ENCODE measurements at regions not wholly inside any gene's neighbourhood (a gene's known extent, or its start where the extent isn't known, plus 50 kb on each side); places are given as distances from the start of the nearest gene placed in this dataset.
"Not testable (repeated sequence)": the region's sequence is repeated elsewhere in the genome, so short reads cannot be mapped to it uniquely, and the experiment has no call there.

DNA sequence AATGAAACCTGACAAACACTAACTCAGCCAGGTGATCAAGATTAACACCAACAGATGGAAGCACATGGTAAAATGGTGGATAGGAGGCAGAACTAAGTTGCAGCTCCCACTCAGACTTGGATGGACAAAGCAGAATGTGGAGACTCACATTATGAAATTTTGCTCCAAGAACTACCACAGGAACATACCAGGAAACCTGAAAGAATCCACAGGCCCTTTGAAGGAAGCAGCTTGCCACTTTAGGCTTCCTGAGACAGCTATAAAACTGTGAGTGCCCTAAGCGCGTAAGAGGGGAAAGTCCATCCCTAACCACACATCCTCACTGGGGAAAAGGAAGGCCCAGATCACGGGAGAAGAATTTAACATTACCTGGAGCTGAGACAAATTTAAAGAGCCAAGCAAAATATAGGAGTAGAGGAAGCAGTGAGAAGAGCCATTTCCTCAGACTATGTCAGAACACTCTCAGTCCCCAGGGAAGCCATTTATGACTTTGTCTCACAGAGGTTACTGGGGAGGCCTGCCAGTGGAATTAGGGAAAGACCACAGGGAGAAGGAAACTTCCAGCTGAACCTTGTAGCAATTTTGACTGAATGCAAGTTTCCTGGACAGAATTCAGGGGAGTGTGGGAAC is 224.5 kb downstream of the TEX13C start:
- Histone ChIP-seq H3K4me1 (no peaks in the 10 kb centered on the region), H3K4me3 (no peak overlapping the region), H3K36me3 (no peaks in the 10 kb centered on the region), H3K9me3 (peaks cover 0 to 14% of the 10 kb centered on the region in 2 donors), H3K27ac (no peak overlapping the region), H3K27me3 (no peaks in the 10 kb centered on the region)
- intact Hi-C loops (cut with DNase I) = no loop called here
- TF ChIP-seq, protein P1, sequence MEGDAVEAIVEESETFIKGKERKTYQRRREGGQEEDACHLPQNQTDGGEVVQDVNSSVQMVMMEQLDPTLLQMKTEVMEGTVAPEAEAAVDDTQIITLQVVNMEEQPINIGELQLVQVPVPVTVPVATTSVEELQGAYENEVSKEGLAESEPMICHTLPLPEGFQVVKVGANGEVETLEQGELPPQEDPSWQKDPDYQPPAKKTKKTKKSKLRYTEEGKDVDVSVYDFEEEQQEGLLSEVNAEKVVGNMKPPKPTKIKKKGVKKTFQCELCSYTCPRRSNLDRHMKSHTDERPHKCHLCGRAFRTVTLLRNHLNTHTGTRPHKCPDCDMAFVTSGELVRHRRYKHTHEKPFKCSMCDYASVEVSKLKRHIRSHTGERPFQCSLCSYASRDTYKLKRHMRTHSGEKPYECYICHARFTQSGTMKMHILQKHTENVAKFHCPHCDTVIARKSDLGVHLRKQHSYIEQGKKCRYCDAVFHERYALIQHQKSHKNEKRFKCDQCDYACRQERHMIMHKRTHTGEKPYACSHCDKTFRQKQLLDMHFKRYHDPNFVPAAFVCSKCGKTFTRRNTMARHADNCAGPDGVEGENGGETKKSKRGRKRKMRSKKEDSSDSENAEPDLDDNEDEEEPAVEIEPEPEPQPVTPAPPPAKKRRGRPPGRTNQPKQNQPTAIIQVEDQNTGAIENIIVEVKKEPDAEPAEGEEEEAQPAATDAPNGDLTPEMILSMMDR (IDR thresholded peaks at IDR 0.05) = no peak
- DNase-seq (ENCODE audit: low spot score in 2 of 2) = no peak

DNA sequence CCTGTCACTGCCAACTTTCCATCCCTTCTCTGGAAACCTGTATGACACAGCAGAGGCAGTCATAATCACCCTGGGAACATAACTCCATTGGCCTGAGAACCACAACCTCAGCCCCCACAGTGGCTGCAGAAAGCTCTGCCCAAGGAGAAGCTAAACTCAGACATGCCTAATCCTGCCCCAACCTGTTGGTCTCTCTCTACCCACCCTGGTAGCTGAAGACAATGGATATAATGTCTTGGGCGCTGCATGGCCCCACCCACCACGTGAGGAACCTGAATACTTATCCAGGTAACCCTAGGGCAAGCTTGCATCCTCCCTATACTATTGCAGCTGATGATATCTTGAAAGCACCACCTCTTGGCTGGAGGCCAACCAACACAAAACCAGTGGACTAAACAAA is 225.2 kb downstream of the TEX13C start:
- intact Hi-C loops (cut with DNase I) = no loop called here
- H3K4me1 ChIP-seq = no peaks in the 10 kb centered on the region
- peaks cover 0 to 14% of the 10 kb centered on the region in 2 donors for H3K9me3 ChIP-seq
- no peak overlapping the region for H3K27ac ChIP-seq
- H3K4me3 ChIP-seq = no peak overlapping the region
- DNase-seq (ENCODE audit: low spot score in 2 of 2) = no peak
- no peaks in the 10 kb centered on the region for H3K27me3 ChIP-seq
- TF ChIP-seq, protein P1 (IDR thresholded peaks at IDR 0.05) = no peak
- no peaks in the 10 kb centered on the region for H3K36me3 ChIP-seq

DNA sequence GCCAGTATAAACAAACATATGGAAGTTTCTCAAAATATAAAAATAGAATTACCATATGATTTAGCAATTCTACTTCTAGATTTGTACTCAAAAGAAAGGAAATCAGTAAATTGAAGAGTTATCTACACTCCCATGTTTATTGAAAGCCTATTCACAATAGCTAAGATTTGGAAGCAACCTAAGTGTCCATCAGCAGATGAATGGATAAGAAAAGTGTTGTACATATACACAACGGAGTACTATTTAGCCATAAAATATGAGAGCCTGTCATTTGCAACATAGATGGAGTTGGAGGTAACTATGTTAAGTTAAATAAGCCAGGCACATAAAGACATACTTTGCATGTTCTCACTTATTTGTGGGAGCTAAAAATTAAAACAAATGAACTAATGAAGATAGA is 257.8 kb downstream of the TEX13C start:
- Histone ChIP-seq H3K36me3 (no peaks in the 10 kb centered on the region), H3K4me1 (no peaks in the 10 kb centered on the region), H3K27me3 (no peaks in the 10 kb centered on the region), H3K27ac (no peak overlapping the region), H3K9me3 (no peaks in the 10 kb centered on the region), H3K4me3 (no peak overlapping the region)
- no peak for DNase-seq (ENCODE audit: low spot score in 2 of 2)
- TF ChIP-seq, protein P1 (IDR thresholded peaks at IDR 0.05) = no peak
- intact Hi-C loops (cut with DNase I) = no loop called here

DNA sequence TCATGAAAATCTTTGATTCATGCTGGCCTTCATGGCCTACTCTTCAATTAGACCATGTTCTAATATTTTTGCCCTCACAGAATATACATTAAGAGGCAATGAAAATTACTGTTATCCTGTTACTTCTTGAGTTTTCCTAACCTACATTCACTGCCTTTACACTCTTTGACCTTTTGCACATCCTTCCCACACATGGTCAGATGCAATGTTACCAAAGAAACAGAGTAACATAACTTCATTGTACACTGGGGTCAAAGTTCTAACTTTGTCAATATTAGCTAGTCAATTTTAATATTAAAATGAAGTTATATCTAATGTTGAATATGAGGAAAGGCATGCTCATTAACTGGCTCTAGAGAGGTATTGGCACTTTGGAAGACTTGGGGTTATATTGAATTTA is 284.8 kb downstream of the TEX13C start:
- TF ChIP-seq, protein P1 (IDR thresholded peaks at IDR 0.05) = no peak
- Histone ChIP-seq H3K9me3 (no peaks in the 10 kb centered on the region), H3K36me3 (no peaks in the 10 kb centered on the region), H3K4me3 (no peak overlapping the region), H3K27me3 (no peaks in the 10 kb centered on the region), H3K4me1 (no peaks in the 10 kb centered on the region), H3K27ac (no peak overlapping the region)
- DNase-seq (ENCODE audit: low spot score in 2 of 2) = no peak
- intact Hi-C loops (cut with DNase I) = no loop called here

DNA sequence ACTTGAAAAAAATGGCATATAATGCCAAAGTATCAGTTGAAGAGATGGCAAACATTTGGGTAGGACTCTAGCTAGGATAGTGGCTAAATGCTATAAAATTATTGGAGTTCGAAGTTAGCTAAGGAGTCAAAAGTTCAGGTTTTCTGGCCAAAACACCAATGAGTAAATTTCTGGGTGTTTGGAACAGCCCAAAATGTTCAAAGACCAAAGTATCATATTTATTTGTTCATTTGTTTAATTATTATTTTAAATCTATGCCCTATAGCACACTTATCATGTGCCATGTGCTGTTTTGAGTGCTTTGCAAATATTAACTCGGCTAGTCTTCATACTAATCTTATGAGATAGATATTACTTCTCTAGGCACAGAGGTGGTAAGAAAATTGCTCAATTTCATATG is 285.5 kb downstream of the TEX13C start:
- DNase-seq (ENCODE audit: low spot score in 2 of 2) = no peak
- H3K4me1 ChIP-seq = no peaks in the 10 kb centered on the region
- no peak overlapping the region for H3K4me3 ChIP-seq
- H3K9me3 ChIP-seq = no peaks in the 10 kb centered on the region
- no peak overlapping the region for H3K27ac ChIP-seq
- H3K27me3 ChIP-seq = no peaks in the 10 kb centered on the region
- intact Hi-C loops (cut with DNase I) = no loop called here
- TF ChIP-seq, protein P1 (IDR thresholded peaks at IDR 0.05) = no peak
- no peaks in the 10 kb centered on the region for H3K36me3 ChIP-seq

DNA sequence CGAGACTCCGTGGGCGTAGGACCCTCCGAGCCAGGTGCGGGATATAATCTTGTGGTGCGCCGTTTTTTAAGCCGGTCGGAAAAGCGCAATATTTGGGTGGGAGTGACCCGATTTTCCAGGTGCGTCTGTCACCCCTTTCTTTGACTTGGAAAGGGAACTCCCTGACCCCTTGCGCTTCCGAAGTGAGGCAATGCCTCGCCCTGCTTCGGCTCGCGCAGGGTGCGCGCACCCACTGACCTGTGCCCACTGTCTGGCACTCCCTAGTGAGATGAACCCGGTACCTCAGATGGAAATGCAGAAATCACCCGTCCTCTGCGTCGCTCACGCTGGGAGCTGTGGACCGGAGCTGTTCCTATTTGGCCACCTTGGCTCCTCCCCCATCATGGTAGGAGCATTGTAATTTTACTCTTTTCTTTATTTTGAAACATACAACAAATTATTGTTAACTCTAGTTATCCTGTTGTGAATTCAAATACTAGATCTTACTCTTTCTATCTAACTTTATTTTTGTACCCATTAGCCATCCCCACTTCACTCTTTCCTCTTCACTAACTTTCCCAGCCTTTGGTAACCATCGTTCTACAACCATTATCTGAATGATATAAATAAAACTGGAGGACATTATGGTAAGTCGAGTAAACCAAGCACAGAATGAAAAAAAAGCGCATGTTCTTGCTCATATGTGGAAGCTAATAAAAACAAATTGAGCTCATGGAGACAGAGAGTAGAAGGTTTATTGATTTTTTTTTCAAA is 295.1 kb downstream of the TEX13C start:
- H3K4me3 ChIP-seq; DNase-seq (ENCODE audit: low spot score in 2 of 2); H3K4me1 ChIP-seq; H3K27me3 ChIP-seq; intact Hi-C loops (cut with DNase I); H3K9me3 ChIP-seq; H3K36me3 ChIP-seq; H3K27ac ChIP-seq: not testable (repeated sequence)

Measured in ascending aorta (tissue), 2 donors.